Pancreas (tissue), 10 donors: ENCODE measurements at regions not wholly inside any gene's neighbourhood (a gene's known extent, or its start where the extent isn't known, plus 50 kb on each side); places are given as distances from the start of the nearest gene placed in this dataset.

ENCODE experiments used
- ATAC-seq, 4 donors: fragments of 200-7000 bp; cut with Tn5 transposase; one replicate each; pipeline versions ENCODE4 v1.8.0 to v1.9.1; 2020; ENCODE audit warnings: mild to moderate bottlenecking in 4 of 4, moderate library complexity in 4 of 4
- DNase-seq, 6 donors: peaks; one replicate each; pipeline ENCODE4 v3.0.0-alpha.2; 2020
- FAIRE-seq: peaks from 2 replicates; lab custom pipeline; 2012; peaks lifted over from hg19 to GRCh38; lab: Jason Lieb, UNC
- H3K27ac ChIP-seq, 4 donors: fragments of 200-600 bp; sonication (generic); 1 replicate in 3 of 4; 2 replicates in 1 of 4; pipeline versions ENCODE4 v1.5.0 to v1.8.0; 2020
- H3K27me3 ChIP-seq, 4 donors: fragments of 200-600 bp; one replicate each; pipeline ENCODE4 v1.8.0; 2021
- H3K36me3 ChIP-seq, 3 donors: fragments of 200-600 bp; sonication (generic) in 1 of 3; one replicate each; pipeline versions ENCODE4 v1.5.0 to v1.8.0; 2020 to 2021
- H3K4me1 ChIP-seq, 3 donors: fragments of 200-600 bp; one replicate each; pipeline ENCODE4 v1.8.0; 2021
- H3K4me3 ChIP-seq, 4 donors: fragments of 200-600 bp; sonication (generic) in 2 of 4; one replicate each; pipeline versions ENCODE4 v1.5.0 to v1.8.0; 2020 to 2021
- H3K9me3 ChIP-seq, 4 donors: fragments of 200-600 bp; one replicate each; pipeline ENCODE4 v1.8.0; 2021
- WGBS, 2 donors: extraction: QIAGEN DNeasy Blood & Tissue Kit; methylation state at CpG; one replicate each; pipeline ENCODE4 v1.1.7; 2013; 5-methylcytosine and 5-hydroxymethylcytosine counted together
- intact Hi-C, 3 donors: fragments of 100-400 bp; cut with DNase I; formaldehyde crosslinking; loops; one replicate each; pipeline versions ENCODE4 v1.11.1 to v1.14.2; 2022
- TF ChIP-seq, protein P1 (sequence below), 4 donors: fragments of 200-600 bp; sonication (generic) in 3 of 4; IDR thresholded peaks; one replicate each; pipeline versions ENCODE4 v1.5.0 to v1.8.0; 2021; ENCODE audit warnings: antibody characterized with exemption in 4 of 4
- donor health status: healthy with polysubstance abuse.
- donor health status: DM: no; HTN: no; CAD: no; lungs with moderate emphysema.
- donor health status: DM: no; HTN: no; CAD: no.
- donor health status: control.
- donor health status: control.
- donor health status: Bipolar disorder and iron deficiency.
- donor health status: DM: yes; HTN: yes; CAD: no.
- donor health status: DM: no; HTN: no; CAD: no.
- donor health status: DM: no; HTN: no; CAD: no.
- donor health status: DM: yes; HTN: yes; CAD: no.

DNA sequence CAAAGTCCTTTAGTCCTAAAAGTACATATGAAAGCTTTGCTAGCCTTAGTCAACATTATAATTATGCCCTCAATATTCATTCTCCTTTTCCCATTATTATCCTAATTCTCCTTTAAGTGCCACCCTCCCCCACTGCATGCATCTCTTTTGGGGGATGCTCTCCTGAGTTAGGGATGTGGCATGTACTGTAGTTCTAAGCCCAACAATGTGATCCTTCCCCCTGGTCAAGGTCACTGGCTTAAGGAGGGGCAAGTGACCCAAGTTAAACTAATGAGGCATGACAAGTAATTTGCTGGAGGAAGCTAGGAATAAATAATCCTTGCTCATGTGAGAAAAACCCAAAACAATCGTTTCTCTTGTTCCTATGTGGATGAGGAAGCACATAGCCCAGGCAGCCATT, 343.9 kb upstream of the SUCLG2 start:
- no peaks in the 10 kb centered on the region for H3K9me3 ChIP-seq
- no peak overlapping the region for H3K27ac ChIP-seq
- H3K4me3 ChIP-seq = no peak overlapping the region
- 23 to 29% methylated on average over 1 of the region's 1 CpG for WGBS, 2 donors
- H3K27me3 ChIP-seq = no peaks in the 10 kb centered on the region
- H3K4me1 ChIP-seq = no peaks in the 10 kb centered on the region
- DNase-seq (no peak), ATAC-seq (no peak), FAIRE-seq (no peak)
- H3K36me3 ChIP-seq = no peaks in the 10 kb centered on the region
- intact Hi-C loops = no loop called here
- TF ChIP-seq, protein P1, sequence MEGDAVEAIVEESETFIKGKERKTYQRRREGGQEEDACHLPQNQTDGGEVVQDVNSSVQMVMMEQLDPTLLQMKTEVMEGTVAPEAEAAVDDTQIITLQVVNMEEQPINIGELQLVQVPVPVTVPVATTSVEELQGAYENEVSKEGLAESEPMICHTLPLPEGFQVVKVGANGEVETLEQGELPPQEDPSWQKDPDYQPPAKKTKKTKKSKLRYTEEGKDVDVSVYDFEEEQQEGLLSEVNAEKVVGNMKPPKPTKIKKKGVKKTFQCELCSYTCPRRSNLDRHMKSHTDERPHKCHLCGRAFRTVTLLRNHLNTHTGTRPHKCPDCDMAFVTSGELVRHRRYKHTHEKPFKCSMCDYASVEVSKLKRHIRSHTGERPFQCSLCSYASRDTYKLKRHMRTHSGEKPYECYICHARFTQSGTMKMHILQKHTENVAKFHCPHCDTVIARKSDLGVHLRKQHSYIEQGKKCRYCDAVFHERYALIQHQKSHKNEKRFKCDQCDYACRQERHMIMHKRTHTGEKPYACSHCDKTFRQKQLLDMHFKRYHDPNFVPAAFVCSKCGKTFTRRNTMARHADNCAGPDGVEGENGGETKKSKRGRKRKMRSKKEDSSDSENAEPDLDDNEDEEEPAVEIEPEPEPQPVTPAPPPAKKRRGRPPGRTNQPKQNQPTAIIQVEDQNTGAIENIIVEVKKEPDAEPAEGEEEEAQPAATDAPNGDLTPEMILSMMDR (IDR thresholded peaks at IDR 0.05) = no peak

DNA sequence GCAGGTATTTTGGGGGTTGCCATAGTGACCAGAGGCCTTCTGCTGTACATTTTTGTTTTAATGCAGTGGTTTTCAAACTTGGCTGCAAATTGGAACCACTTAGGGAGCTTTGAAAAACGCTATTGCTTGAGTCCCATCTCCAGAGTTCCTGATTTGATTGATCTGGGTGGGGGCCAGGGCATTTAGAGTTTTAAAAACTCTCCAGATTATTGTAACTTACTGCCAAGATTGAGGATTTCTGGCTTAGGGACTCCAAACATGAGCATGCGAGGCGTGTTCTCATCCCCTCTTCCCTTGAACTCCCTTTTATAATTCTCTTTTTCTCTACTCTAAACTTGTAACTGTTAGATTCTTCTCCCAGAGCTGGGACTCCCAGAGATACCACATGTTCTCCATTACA, 340.8 kb upstream of the SUCLG2 start:
- WGBS, 2 donors = 47 to 57% methylated on average over 3 of the region's 3 CpGs

GRCh38 chr3:67986706-67987105, 332.3 kb upstream of the SUCLG2 start:
- 68 to 75% methylated on average over 4 of the region's 4 CpGs for WGBS, 2 donors
- no peaks in the 10 kb centered on the region for H3K27me3 ChIP-seq

More for the DNA sequence above, 340.8 kb upstream of the SUCLG2 start:
- TF ChIP-seq, protein P1 (IDR thresholded peaks at IDR 0.05) = no peak
- intact Hi-C loops = no loop called here
- H3K4me1 ChIP-seq = no peaks in the 10 kb centered on the region
- no peak overlapping the region for H3K27ac ChIP-seq
- ATAC-seq (no peak), FAIRE-seq (no peak), DNase-seq (no peak)
- H3K4me3 ChIP-seq = no peak overlapping the region
- H3K36me3 ChIP-seq = no peaks in the 10 kb centered on the region
- H3K9me3 ChIP-seq = no peaks in the 10 kb centered on the region
- no peaks in the 10 kb centered on the region for H3K27me3 ChIP-seq

DNA sequence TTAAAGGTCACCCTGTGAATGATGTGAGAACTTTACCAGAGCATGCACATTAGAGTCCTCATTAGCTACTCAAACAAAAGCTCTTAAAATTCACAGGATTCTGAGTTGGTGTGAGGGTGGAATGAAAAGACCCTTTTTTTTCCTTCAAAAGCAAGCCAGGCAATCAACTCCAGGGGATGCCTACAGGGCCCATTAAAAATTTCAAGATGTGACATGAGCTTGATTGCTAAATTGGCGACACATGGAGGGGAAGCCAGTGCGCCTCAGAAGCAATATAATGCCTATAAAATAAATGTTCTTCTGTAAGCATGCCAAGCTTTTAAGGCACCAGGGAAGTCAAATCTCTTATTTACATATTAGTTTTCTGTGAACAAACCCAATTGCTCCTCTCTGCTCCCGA, 328.8 kb upstream of the SUCLG2 start:
- no peak overlapping the region for H3K4me3 ChIP-seq
- ATAC-seq = no peak
- FAIRE-seq = no peak
- no peaks in the 10 kb centered on the region for H3K4me1 ChIP-seq
- WGBS, 2 donors = 79 to 86% methylated on average over 3 of the region's 3 CpGs
- H3K36me3 ChIP-seq = no peaks in the 10 kb centered on the region
- TF ChIP-seq, protein P1 (IDR thresholded peaks at IDR 0.05) = no peak
- H3K9me3 ChIP-seq = no peaks in the 10 kb centered on the region
- H3K27me3 ChIP-seq = no peaks in the 10 kb centered on the region
- no peak for DNase-seq
- H3K27ac ChIP-seq = no peak overlapping the region
- intact Hi-C loops = no loop called here

More at GRCh38 chr3:67986706-67987105, 332.3 kb upstream of the SUCLG2 start:
- ATAC-seq (no peak), DNase-seq (no peak), FAIRE-seq (no peak)
- Histone ChIP-seq H3K36me3 (no peaks in the 10 kb centered on the region), H3K9me3 (no peaks in the 10 kb centered on the region), H3K4me3 (no peak overlapping the region), H3K27ac (no peak overlapping the region), H3K4me1 (no peaks in the 10 kb centered on the region)
- TF ChIP-seq, protein P1 (IDR thresholded peaks at IDR 0.05) = no peak
- intact Hi-C loops = no loop called here

GRCh38 chr3:67981077-67981476, 326.7 kb upstream of the SUCLG2 start:
- no peak for ATAC-seq
- no peak for FAIRE-seq
- WGBS, 2 donors = 84 to 86% methylated on average over 3 of the region's 3 CpGs
- Histone ChIP-seq H3K4me1 (no peaks in the 10 kb centered on the region), H3K36me3 (no peaks in the 10 kb centered on the region), H3K4me3 (no peak overlapping the region), H3K9me3 (no peaks in the 10 kb centered on the region), H3K27ac (no peak overlapping the region), H3K27me3 (no peaks in the 10 kb centered on the region)
- no peak for DNase-seq
- intact Hi-C loops = no loop called here
- TF ChIP-seq, protein P1 (IDR thresholded peaks at IDR 0.05) = no peak
